GM06990 (cell line): ENCODE measurements at regions not wholly inside any gene's neighbourhood (a gene's known extent, or its start where the extent isn't known, plus 50 kb on each side); places are given as distances from the start of the nearest gene placed in this dataset.

Experiments
- DNase-seq: peaks from one replicate; pipeline ENCODE4 v3.0.0-alpha.2; 2011; ENCODE audit not compliant: insufficient read length; ENCODE audit errors: extremely low read depth
- H3K27me3 ChIP-seq: replicated peaks from 2 replicates; pipeline ENCODE4 v1.6.0; 2011; ENCODE audit warnings: low read length; ENCODE audit not compliant: control insufficient read depth, insufficient read depth
- H3K36me3 ChIP-seq: 2 replicates; pipeline ENCODE4 v1.5.1; 2011; ENCODE audit warnings: low read length; ENCODE audit not compliant: control insufficient read depth, insufficient read depth
- H3K4me3 ChIP-seq: replicated peaks from 2 replicates; pipeline ENCODE4 v1.5.1; 2011; ENCODE audit warnings: low read depth, mild to moderate bottlenecking, control low read depth, low read length
- TF ChIP-seq, protein P1 (sequence below): IDR thresholded peaks from 2 replicates; pipeline ENCODE4 v1.5.1; 2011; ENCODE audit warnings: low read length, control low read depth, mild to moderate bottlenecking, inconsistent platforms; ENCODE audit not compliant: insufficient read depth, poor library complexity, severe bottlenecking

DNA sequence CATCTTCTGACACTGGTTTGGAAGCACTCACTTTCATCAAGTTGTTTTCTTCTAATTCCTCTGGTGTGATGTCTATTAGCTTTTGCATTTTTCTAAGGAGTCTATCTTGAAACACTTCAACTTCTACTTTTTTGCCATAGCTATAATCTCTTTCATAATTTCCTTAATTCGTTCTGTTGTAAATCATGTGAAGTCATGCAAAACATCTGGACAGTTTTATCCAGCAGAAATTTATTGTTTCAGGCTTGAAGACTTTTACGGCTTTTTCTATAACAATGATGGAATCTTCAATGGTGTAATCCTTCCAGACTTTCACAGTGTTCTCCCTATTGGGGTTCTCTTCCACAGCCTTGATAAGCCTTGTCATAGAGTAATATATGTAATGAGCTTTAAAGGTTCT, 74.9 kb upstream of the PABPC4L start:
- no peak overlapping the region for H3K4me3 ChIP-seq
- no peaks in the 10 kb centered on the region for H3K36me3 ChIP-seq
- H3K27me3 ChIP-seq: no peaks in the 10 kb centered on the region
- TF ChIP-seq, protein P1, sequence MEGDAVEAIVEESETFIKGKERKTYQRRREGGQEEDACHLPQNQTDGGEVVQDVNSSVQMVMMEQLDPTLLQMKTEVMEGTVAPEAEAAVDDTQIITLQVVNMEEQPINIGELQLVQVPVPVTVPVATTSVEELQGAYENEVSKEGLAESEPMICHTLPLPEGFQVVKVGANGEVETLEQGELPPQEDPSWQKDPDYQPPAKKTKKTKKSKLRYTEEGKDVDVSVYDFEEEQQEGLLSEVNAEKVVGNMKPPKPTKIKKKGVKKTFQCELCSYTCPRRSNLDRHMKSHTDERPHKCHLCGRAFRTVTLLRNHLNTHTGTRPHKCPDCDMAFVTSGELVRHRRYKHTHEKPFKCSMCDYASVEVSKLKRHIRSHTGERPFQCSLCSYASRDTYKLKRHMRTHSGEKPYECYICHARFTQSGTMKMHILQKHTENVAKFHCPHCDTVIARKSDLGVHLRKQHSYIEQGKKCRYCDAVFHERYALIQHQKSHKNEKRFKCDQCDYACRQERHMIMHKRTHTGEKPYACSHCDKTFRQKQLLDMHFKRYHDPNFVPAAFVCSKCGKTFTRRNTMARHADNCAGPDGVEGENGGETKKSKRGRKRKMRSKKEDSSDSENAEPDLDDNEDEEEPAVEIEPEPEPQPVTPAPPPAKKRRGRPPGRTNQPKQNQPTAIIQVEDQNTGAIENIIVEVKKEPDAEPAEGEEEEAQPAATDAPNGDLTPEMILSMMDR: no peak
- DNase-seq: no peak

DNA sequence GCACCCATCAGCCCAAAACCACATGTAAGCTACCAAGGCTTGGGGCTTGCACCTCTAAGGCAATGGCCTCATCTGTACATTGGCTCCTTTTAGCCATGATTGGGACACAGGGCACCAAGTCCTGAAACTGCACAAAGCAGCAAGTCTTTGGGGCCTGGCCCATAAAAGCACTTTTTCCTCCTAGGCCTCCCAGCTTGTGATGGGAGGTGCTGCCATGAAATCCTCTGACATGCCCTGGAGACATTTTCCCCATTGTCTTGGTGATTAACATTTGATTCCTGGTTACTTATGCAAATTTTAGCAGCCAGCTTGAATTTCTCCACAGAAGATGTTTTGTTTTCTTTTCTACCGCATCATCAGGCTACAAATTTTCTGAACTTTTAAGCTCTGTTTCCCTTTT, 58.5 kb upstream of the PABPC4L start:
- DNase-seq: no peak
- Histone ChIP-seq H3K27me3 (no peaks in the 10 kb centered on the region), H3K36me3 (no peaks in the 10 kb centered on the region), H3K4me3 (no peak overlapping the region)
- TF ChIP-seq, protein P1: no peak
